Liver (tissue), 8 donors: ENCODE measurements at regions not wholly inside any gene's neighbourhood (a gene's known extent, or its start where the extent isn't known, plus 50 kb on each side); places are given as distances from the start of the nearest gene placed in this dataset.

ENCODE experiments used
- DNase-seq: peaks from one replicate; pipeline ENCODE4 v3.0.0-alpha.2; 2017; ENCODE audit warnings: low spot score
- H3K27ac ChIP-seq, 2 donors: one replicate each; pipeline ENCODE4 v1.7.0; 2013; ENCODE audit warnings: inconsistent platforms in 2 of 2, low read length in 2 of 2, control low read depth in 1 of 2, low read depth in 1 of 2, mild to moderate bottlenecking in 1 of 2
- H3K27me3 ChIP-seq, 4 donors: one replicate each; pipeline versions ENCODE4 v1.6.1 to v1.7.0; 2013; ENCODE audit warnings: low read length in 3 of 4, inconsistent platforms in 1 of 4, mild to moderate bottlenecking in 1 of 4, moderate library complexity in 1 of 4; ENCODE audit not compliant: control insufficient read depth in 4 of 4, insufficient read depth in 4 of 4
- H3K36me3 ChIP-seq, 4 donors: one replicate each; pipeline versions ENCODE4 v1.6.1 to v1.7.0; 2013; ENCODE audit warnings: low read length in 3 of 4, mild to moderate bottlenecking in 3 of 4, low read depth in 1 of 4, moderate library complexity in 1 of 4; ENCODE audit not compliant: control insufficient read depth in 4 of 4, insufficient read depth in 3 of 4
- H3K4me1 ChIP-seq, 4 donors: one replicate each; pipeline versions ENCODE4 v1.6.1 to v1.7.0; 2013; ENCODE audit warnings: low read length in 3 of 4, mild to moderate bottlenecking in 3 of 4, moderate library complexity in 1 of 4; ENCODE audit not compliant: control insufficient read depth in 4 of 4, insufficient read depth in 4 of 4
- H3K4me3 ChIP-seq, 3 donors: one replicate each; pipeline versions ENCODE4 v1.6.1 to v1.7.0; 2013; ENCODE audit warnings: low read length in 3 of 3, control low read depth in 1 of 3, low read depth in 1 of 3, mild to moderate bottlenecking in 1 of 3
- H3K9ac ChIP-seq, 2 donors: one replicate each; pipeline ENCODE4 v1.7.0; 2013; ENCODE audit warnings: low read length in 2 of 2, mild to moderate bottlenecking in 2 of 2, moderate library complexity in 2 of 2, control low read depth in 1 of 2, low read depth in 1 of 2
- H3K9me3 ChIP-seq, 4 donors: one replicate each; pipeline versions ENCODE4 v1.6.1 to v1.7.0; 2013; ENCODE audit warnings: low read length in 3 of 4; ENCODE audit not compliant: control insufficient read depth in 4 of 4
- ATF3 ChIP-seq: IDR thresholded peaks from 2 replicates; pipeline ENCODE4 v1.6.1; 2016; ENCODE audit warnings: antibody characterized with exemption
- CTCF ChIP-seq: fragments of 150-350 bp; IDR thresholded peaks from 2 replicates; pipeline ENCODE4 v1.5.1; 2017; ENCODE audit warnings: improper control_type of control experiment, low read depth, low read length; ENCODE audit not compliant: missing input control
- FOXA1 ChIP-seq: IDR thresholded peaks from 2 replicates; pipeline ENCODE4 v1.6.1; 2016; ENCODE audit warnings: antibody characterized with exemption
- FOXA2 ChIP-seq: IDR thresholded peaks from 2 replicates; pipeline ENCODE4 v1.6.1; 2016; ENCODE audit warnings: antibody characterized with exemption
- GABPA ChIP-seq, 2 donors: IDR thresholded peaks in 1 of 2; conservative IDR thresholded peaks in 1 of 2; 2 replicates each; pipeline ENCODE4 v1.6.1; 2016; ENCODE audit warnings: antibody characterized with exemption in 2 of 2, mild to moderate bottlenecking in 1 of 2, moderate library complexity in 1 of 2
- HNF4G ChIP-seq: IDR thresholded peaks from 2 replicates; pipeline ENCODE4 v1.6.1; 2016; ENCODE audit warnings: antibody characterized with exemption
- JUND ChIP-seq, 2 donors: IDR thresholded peaks; 2 replicates each; pipeline ENCODE4 v1.6.1; 2016; ENCODE audit warnings: antibody characterized with exemption in 2 of 2
- MAX ChIP-seq: IDR thresholded peaks from 2 replicates; pipeline ENCODE4 v1.6.1; 2016; ENCODE audit warnings: antibody characterized with exemption
- NR2F2 ChIP-seq: IDR thresholded peaks from 2 replicates; pipeline ENCODE4 v1.6.1; 2016; ENCODE audit warnings: antibody characterized with exemption
- RAD21 ChIP-seq, 2 donors: IDR thresholded peaks; 2 replicates each; pipeline ENCODE4 v1.6.1; 2016; ENCODE audit warnings: antibody characterized with exemption in 2 of 2, mild to moderate bottlenecking in 2 of 2
- REST ChIP-seq: IDR thresholded peaks from 2 replicates; pipeline ENCODE4 v1.6.1; 2016; ENCODE audit warnings: antibody characterized with exemption, mild to moderate bottlenecking
- RXRA ChIP-seq, 2 donors: IDR thresholded peaks; 2 replicates each; pipeline ENCODE4 v1.6.1; 2017 to 2018; ENCODE audit warnings: antibody characterized with exemption in 2 of 2, mild to moderate bottlenecking in 1 of 2
- SP1 ChIP-seq: IDR thresholded peaks from 2 replicates; pipeline ENCODE4 v1.6.1; 2018; ENCODE audit warnings: antibody characterized with exemption, mild to moderate bottlenecking
- TAF1 ChIP-seq: conservative IDR thresholded peaks from 2 replicates; pipeline ENCODE4 v1.6.1; 2016; ENCODE audit warnings: antibody characterized with exemption, mild to moderate bottlenecking
- YY1 ChIP-seq: IDR thresholded peaks from 2 replicates; pipeline ENCODE4 v1.6.1; 2016; ENCODE audit warnings: antibody characterized with exemption, mild to moderate bottlenecking
- WGBS: extraction: QIAGEN DNeasy Blood & Tissue Kit; methylation state at CpG from one replicate; pipeline ENCODE4 v1.1.7; 2013; 5-methylcytosine and 5-hydroxymethylcytosine counted together
- donor health status: healthy.
- donor health status: healthy.
- donor health status: healthy.
- donor health status: healthy.
- donor health status: healthy.

GRCh38 chr6:149212206-149212605 is 105.3 kb upstream of the TAB2 start:
- no peak overlapping the region for H3K27ac ChIP-seq
- DNase-seq: no peak
- H3K36me3 ChIP-seq: no peaks in the 10 kb centered on the region
- H3K4me1 ChIP-seq: peaks cover 0 to 2% (median 0%) of the 10 kb centered on the region in 4 donors
- H3K9me3 ChIP-seq: no peaks in the 10 kb centered on the region
- no peak for TF ChIP-seq ATF3
- TF ChIP-seq GABPA (IDR thresholded peaks at IDR 0.05 in 1 of 2, conservative IDR thresholded peaks at IDR 0.05 in 1 of 2): no peak
- TF ChIP-seq HNF4G: no peak
- no peak for TF ChIP-seq SP1
- no peak for TF ChIP-seq RXRA (IDR thresholded peaks at IDR 0.05)
- no peak for TF ChIP-seq FOXA1
- TF ChIP-seq TAF1: no peak
- no peak for TF ChIP-seq NR2F2
- no peak for TF ChIP-seq YY1
- TF ChIP-seq JUND (IDR thresholded peaks at IDR 0.05): no peak
- no peak for TF ChIP-seq RAD21 (IDR thresholded peaks at IDR 0.05)
- no peak for TF ChIP-seq FOXA2
- no peak for TF ChIP-seq REST
- H3K4me3 ChIP-seq: no peak overlapping the region
- H3K9ac ChIP-seq: no peak overlapping the region
- no peaks in the 10 kb centered on the region for H3K27me3 ChIP-seq
- 67% methylated on average over 6 of the region's 6 CpGs for WGBS

GRCh38 chr6:149212892-149213801 is 104.4 kb upstream of the TAB2 start:
- no peak overlapping the region for H3K9ac ChIP-seq
- no peaks in the 10 kb centered on the region for H3K9me3 ChIP-seq
- TF ChIP-seq MAX (no peak), NR2F2 (no peak), CTCF (no peak), HNF4G (no peak), GABPA (IDR thresholded peaks at IDR 0.05 in 1 of 2, conservative IDR thresholded peaks at IDR 0.05 in 1 of 2) (no peak), SP1 (no peak), TAF1 (no peak)
- H3K27ac ChIP-seq: no peak overlapping the region
- no peaks in the 10 kb centered on the region for H3K36me3 ChIP-seq
- no peak for DNase-seq
- 75% methylated on average over 9 of the region's 9 CpGs for WGBS
- no peak overlapping the region for H3K4me3 ChIP-seq
- H3K4me1 ChIP-seq: peaks cover 0 to 2% (median 0%) of the 10 kb centered on the region in 4 donors
- no peaks in the 10 kb centered on the region for H3K27me3 ChIP-seq
